ENCODE measurements at regions not wholly inside any gene's neighbourhood (a gene's known extent, or its start where the extent isn't known, plus 50 kb on each side); places are given as distances from the start of the nearest gene placed in this dataset.
"Not testable (repeated sequence)": the region's sequence is repeated elsewhere in the genome, so short reads cannot be mapped to it uniquely, and the experiment has no call there.

DNA sequence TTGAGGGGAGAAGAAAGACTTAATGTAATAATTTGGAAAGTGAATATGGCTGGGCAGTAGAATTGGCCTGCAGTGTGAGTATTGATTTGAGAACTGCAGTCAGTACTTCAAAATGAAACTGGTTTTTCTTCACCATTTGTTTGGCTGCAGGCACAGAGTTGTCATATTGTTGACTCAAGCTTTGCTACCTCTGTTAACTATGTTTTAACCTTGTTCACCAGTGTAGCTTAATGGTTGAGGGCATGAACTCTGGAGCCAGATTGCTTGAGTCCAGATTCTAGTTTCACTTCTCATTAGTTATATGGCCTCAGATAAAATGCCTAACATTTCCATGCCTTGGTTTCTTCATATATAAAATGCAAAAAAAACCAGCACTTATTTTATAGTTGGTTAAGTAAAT is 64.1 kb downstream of the CFAP44 start:
- no peaks in the 10 kb centered on the region for H3K9me3 ChIP-seq
- DNase-seq: no peak
- no peak overlapping the region for H3K27ac ChIP-seq
- H3K27me3 ChIP-seq: no peaks in the 10 kb centered on the region
- no peaks in the 10 kb centered on the region for H3K4me1 ChIP-seq
- H3K4me3 ChIP-seq: no peak overlapping the region
- intact Hi-C loops (cut with DNase I): no loop called here
- peaks cover 0 to 14% (median 0%) of the 10 kb centered on the region in 9 donors for H3K36me3 ChIP-seq
- no peak for ATAC-seq
- TF ChIP-seq POLR2A (IDR thresholded peaks at IDR 0.05): no peak
- TF ChIP-seq, protein P1, sequence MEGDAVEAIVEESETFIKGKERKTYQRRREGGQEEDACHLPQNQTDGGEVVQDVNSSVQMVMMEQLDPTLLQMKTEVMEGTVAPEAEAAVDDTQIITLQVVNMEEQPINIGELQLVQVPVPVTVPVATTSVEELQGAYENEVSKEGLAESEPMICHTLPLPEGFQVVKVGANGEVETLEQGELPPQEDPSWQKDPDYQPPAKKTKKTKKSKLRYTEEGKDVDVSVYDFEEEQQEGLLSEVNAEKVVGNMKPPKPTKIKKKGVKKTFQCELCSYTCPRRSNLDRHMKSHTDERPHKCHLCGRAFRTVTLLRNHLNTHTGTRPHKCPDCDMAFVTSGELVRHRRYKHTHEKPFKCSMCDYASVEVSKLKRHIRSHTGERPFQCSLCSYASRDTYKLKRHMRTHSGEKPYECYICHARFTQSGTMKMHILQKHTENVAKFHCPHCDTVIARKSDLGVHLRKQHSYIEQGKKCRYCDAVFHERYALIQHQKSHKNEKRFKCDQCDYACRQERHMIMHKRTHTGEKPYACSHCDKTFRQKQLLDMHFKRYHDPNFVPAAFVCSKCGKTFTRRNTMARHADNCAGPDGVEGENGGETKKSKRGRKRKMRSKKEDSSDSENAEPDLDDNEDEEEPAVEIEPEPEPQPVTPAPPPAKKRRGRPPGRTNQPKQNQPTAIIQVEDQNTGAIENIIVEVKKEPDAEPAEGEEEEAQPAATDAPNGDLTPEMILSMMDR (IDR thresholded peaks at IDR 0.05): no peak

DNA sequence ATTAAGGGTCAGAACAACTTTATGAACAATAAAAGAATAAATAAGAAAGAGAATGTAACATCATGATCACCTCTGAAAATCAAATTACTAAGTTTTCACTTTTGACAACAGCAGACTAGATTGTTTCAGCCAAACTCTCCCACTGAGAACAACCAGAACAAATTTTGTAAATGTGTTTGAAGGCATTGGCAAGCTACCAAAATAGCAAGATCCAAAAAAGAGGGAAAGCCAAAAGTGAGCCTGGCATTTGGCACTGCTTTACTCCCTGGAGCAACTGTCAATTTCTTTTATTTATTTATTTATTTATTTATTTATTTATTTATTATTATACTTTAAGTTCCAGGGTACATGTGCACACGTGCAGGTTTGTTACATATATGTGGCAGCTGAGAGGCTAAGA is 67.2 kb downstream of the CFAP44 start:
- H3K9me3 ChIP-seq: peaks cover 0 to 9% (median 0%) of the 10 kb centered on the region in 12 donors
- WGBS, 4 donors: 92 to 97% (median 95%) methylated on average over 1 of the region's 1 CpG
- intact Hi-C loops (cut with DNase I): no loop called here
- no peak overlapping the region for H3K4me3 ChIP-seq
- no peaks in the 10 kb centered on the region for H3K27me3 ChIP-seq
- ATAC-seq (no peak), DNase-seq (no peak)
- TF ChIP-seq POLR2A (IDR thresholded peaks at IDR 0.05): no peak
- TF ChIP-seq, protein P1 (IDR thresholded peaks at IDR 0.05): no peak
- no peak overlapping the region for H3K27ac ChIP-seq
- H3K36me3 ChIP-seq: peaks cover 0 to 2% (median 0%) of the 10 kb centered on the region in 9 donors
- no peaks in the 10 kb centered on the region for H3K4me1 ChIP-seq

DNA sequence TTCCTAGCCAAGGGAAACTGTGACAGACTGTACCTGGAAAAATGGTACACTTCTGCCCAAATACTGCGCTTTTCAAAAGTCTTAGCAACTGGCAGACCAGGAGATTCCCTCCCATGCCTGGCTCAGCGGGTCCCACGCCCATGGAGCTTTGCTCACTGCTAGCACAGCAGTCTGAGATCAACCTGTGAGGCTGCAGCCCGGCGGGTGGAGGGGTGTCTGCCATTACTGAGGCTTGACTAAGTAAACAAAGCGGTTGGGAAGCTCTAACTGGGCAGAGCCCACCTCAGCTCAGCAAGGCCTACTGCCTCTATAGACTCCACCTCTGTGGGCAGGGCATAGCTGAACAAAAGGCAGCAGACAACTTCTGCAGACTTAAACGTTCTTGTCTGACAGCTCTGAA is 74.5 kb downstream of the CFAP44 start:
- H3K27me3 ChIP-seq; H3K4me3 ChIP-seq; ATAC-seq; H3K9me3 ChIP-seq; intact Hi-C loops (cut with DNase I); H3K4me1 ChIP-seq; H3K27ac ChIP-seq: not testable (repeated sequence)
- H3K36me3 ChIP-seq: peaks cover 0 to 13% (median 0%) of the 10 kb centered on the region in 9 donors
- WGBS, 4 donors: 86 to 91% (median 88%) methylated on average over 7 of the region's 7 CpGs
- DNase-seq: peak in 1 of 5 donors; percentile 56

DNA sequence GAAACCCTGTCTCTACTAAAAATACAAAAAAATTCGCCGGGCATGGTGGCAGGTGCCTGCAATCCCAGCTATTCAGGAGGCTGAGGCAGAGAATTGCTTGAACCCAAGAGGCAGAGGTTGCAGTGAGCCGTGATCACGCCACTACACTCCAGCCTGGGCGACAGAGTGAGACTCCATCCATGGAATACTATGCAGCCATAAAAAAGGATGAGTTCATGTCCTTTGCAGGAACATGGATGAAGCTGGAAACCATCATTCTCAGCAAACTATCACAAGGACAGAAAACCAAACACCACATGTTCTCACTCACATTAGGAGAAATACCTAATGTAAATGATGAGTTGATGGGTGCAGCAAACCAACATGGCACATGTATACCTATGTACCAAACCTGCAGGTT is 86.0 kb downstream of the CFAP44 start:
- ATAC-seq; DNase-seq; H3K9me3 ChIP-seq; H3K27me3 ChIP-seq; H3K4me1 ChIP-seq; intact Hi-C loops (cut with DNase I); H3K4me3 ChIP-seq; H3K27ac ChIP-seq; H3K36me3 ChIP-seq: not testable (repeated sequence)
- WGBS, 4 donors: 93 to 96% (median 95%) methylated on average over 5 of the region's 5 CpGs

DNA sequence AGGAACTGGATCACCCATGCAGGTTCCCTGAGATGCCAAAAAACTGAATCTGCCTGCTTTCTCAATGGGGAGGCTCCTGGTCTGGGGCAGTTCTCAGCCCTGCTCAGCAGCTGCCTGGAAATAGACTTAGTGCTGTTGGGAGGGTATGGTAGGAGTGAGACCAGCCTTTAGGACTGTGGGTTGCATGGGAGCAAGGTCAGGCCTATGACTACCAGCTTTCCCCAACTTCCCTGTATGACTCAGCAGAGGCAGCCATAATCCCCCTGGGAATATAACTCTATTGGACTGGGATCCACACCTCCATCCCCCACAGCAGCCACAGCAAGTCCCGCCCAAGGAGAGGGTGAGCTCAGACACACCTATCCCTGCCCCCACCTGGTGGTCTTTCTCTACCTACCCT is 87.0 kb downstream of the CFAP44 start:
- H3K27ac ChIP-seq: no peak overlapping the region
- ATAC-seq (no peak), DNase-seq (no peak)
- intact Hi-C loops (cut with DNase I): no loop called here
- TF ChIP-seq, protein P1 (IDR thresholded peaks at IDR 0.05): no peak
- no peak for TF ChIP-seq POLR2A (IDR thresholded peaks at IDR 0.05)
- H3K9me3 ChIP-seq: no peaks in the 10 kb centered on the region
- no peaks in the 10 kb centered on the region for H3K36me3 ChIP-seq
- H3K4me3 ChIP-seq: no peak overlapping the region
- no peaks in the 10 kb centered on the region for H3K4me1 ChIP-seq
- H3K27me3 ChIP-seq: no peaks in the 10 kb centered on the region
- WGBS, 4 donors: 57 to 100% (median 89%) methylated on average over 1 of the region's 1 CpG

Data from heart left ventricle (tissue), 16 donors.